HG03196 (cell line): ENCODE measurements at regions not wholly inside any gene's neighbourhood (a gene's known extent, or its start where the extent isn't known, plus 50 kb on each side); places are given as distances from the start of the nearest gene placed in this dataset.

Source experiments
- ATAC-seq: cut with Tn5 transposase; IDR thresholded peaks from one replicate; pipeline ENCODE4 v1.9.1; 2021; ENCODE audit not compliant: unreplicated experiment

DNA sequence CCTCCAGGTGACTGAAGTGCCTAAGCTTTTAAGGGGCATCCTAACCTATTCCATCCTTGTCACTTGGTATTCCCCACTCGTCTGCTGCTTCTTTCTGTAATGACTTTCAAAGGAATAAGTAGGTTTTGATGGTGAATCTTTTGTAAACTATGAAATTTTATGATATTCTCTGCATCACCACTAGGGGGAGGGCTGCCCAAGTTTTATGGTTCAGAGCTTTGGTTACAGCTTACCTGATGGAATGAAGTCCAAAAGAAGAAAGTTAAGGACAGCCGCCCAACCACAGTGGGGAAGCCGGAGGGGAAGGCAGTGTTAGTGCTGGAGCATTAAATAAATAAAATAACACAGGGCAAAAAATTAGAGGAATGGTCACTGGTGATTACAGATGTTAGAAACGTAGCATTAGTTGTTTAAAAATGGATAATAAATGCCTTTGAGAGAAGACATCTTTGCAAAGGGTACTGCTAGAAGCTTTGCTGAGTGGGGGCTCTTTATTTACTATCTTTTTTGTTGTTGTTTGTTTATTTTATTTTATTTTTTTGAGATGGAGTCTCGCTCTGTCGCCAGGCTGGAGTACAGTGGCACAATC, 204.9 kb downstream of the GBA3 start:
- no peak for ATAC-seq

DNA sequence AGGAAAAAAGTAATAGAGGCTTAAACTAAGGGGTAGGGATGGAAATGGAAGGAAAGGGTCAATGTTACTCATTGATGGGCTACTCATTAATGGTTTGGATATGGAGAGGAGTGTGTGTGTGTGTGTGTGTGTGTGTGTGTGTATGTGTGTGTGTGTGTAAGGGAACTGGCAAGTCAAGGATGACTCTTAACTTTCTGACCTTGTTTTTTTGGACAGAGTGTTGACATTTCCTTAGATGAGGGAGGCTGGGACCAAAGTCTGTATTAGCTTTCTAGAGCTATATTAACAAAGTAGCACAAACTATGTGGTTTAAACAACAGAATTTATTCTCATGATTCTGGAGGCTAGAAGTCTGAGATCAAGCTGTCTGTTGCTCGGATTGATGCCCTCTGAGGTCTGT, 202.7 kb downstream of the GBA3 start:
- ATAC-seq, result no peak

DNA sequence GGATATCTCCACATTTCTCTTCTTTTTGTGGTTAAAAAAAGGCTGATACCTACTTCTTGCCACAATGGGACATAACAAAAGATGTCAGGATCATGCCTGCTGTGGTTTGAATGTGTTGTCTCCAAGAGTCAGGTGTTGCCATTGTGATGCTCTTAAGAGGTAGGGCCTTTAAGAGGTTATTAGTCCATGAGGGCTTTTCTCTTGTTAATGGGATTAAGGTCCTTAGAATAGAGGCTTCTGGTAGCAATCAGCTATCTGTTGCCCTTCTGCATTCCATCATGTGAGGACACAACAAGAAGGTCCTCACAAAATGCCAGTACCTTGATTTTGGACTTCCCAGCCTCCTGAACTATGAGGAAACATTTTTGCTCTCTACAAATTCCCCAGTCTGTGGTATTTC, 191.4 kb downstream of the GBA3 start:
- ATAC-seq, result no peak

DNA sequence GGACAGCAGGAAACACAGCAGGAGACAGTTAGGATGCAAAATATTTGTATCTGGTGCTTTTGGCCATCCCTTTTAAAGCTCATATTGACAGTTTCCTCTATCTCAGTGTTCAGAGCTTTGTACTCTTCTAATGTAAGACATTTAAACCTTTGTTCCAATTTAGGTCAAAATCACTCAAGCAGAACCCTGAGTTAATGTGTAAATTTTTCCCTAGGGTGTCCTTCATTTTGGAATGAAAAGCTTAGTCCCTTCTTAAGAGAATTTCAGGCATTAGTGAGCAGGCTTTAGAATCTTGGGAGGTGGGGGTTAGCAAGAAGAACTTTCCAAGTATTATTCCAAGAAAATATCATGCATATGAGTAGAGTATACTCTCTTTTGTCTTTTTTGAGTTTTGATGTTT, 188.7 kb downstream of the GBA3 start:
- no peak for ATAC-seq

DNA sequence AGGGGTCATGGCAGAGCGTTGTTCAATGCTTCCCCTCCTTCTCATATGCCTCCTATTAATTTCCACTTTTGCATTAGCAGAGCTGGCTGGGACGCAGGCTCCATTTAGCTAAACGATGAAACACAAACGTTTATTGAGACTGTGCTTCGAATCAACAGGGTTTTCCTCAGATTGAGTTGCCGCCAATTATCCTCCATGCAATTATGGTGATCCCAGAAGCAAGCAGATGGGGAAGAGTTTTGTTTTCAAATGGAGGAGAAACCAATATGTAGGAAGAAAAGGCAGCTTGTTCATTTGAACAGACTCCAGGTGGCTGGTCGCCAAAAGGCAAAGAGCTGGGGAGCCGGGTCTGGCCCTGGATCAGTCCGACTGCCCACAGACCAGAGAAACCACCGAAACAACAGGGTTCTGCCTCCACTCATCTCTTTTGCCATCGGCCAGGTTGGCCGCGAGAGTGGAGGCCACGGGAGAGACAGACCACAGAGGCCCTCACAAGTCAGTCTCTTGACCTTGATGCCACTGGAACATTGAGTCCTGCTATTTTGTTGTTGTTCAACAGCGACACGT, 184.8 kb downstream of the GBA3 start:
- ATAC-seq, result no peak

DNA sequence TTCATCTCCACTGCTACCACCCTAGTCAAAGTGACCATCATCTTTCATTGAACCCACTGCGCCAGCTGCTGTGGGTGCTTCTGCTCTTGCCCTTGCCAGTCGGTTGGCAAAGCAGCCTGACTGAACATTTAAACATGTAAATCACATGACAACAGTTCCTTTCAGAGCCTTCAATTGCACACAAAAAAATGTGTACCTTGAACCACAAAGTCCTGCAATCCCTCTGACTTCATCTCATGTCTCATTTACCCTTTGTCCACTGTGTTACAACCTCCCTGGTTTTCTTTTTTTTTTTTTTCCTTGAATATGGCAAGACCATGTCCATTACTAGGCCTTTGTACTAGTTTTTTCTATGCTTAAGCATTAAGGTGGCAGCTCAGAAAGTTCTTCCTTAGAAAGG, 183.5 kb downstream of the GBA3 start:
- no peak for ATAC-seq

DNA sequence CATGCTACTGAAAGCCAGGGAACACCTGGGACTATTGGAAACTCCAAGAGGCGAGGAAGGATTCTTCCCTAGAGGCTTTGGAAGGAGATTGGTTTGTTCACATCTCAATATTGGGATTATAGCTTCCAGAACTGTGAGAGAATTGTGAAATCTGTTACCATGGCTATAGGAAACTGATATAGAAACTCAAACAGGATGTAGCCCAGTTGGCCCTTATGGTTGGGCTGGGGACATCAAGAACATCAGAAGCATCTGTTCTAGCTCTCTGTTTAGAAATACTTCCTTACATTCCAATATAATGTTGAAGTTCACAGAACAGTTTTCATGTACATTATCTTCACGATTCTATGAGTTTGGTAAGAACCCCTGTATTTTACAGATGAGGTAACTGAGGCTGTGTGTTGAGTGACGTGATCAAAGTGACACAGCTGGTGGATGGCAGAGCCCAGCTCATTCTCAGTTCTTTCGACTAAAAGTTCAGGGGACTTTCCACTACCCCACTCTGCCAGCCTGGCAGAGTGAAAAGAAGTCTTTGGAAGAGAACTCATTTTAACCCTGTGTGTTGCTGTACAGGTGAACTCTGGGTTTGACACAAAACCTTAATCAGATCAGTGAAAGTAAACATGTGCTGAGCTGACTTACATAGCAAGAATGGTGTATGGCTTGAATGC, 183.0 kb downstream of the GBA3 start:
- no peak for ATAC-seq

DNA sequence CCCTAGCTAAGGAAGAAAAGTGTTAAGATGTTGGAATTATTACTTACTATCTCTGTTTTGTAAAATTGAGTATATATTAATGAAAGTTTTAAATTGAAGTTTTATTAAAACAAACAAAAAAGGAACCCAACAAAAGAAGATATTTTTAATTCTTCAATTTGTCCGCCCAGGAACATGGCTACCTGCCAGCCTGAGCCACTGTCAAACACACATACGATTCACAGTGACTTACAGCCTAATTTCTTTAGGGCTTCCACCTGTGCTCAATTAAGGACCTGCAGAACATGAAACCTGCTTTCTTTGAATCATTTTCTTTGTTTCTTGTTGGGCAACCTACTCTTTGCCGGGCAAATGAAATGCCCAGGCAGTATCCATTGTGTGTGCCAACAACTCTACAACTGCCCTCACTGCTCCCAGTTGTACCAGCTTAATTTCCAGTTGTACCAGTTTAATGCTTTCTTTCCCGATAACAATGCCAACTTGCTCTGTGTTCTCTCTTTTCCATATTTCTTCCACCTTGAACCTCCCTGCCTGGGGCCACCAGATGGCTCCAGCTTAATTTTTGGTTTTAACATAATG, 181.7 kb downstream of the GBA3 start:
- ATAC-seq, result no peak

DNA sequence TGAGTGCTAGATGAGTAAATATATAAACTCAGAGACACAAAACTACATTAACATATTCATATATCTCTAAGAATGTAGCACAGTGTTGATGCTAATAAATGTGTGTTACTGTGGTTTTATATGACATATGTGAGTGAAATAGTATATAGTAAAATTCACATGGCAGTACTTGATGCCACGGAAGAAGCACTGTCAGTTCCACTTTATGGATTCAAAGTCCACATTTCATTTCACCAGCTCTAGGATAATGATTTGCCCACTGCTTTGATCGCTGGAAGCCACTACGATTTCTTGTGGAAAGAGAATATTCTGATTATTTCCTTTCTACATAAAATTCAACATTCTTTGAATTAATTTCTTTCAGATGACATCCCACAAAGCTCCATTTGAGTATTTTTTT, 181.2 kb downstream of the GBA3 start:
- no peak for ATAC-seq

DNA sequence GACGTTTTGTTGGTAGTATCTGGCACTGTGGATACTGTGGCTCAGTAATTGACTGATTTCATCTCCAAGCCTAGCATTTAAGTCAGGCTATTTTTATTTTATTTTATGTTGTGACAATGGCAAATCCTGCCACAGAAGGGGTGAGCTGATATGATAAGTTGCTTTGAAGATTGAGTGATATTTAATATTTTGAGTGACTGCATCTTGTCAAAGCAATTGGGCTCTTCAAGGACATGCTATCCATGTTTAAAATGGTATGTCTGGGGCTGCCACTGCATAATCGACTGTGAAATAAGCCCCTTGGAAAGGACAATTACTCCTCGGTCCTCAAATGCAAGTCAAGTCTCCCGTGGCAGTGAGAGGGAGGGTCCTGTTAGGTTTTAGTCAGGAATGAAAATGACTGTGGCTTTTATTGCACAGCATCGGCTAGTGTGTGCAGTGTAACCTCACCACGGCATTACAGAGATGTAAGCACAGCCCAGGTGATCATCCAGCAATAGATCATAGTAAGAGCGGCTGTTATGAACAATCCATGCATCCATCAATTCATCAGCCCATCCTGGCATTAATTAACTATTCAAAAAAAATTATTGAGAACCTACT, 178.2 kb downstream of the GBA3 start:
- ATAC-seq, result no peak

DNA sequence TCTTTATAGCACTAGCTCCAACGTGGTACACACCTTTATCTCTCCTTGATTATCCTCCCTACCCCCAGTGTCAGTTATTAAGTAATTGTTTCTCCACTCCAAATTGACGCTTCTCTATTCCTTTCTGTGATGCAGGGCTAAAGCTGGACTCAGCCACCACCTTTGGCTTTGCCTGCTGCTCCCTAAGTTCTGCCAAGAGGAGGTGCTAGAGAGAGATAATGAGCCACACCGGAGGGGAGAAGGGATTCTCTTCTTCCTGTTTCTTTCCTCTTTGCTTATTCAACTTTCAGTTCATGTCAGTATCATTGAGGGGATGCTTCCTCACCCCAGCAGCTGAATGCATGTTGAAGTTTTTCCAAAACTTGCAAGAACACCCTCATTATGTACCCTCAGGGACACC, 176.5 kb downstream of the GBA3 start:
- ATAC-seq, result no peak
